Glomerular visceral epithelial cell (primary cell): ENCODE measurements at regions not wholly inside any gene's neighbourhood (a gene's known extent, or its start where the extent isn't known, plus 50 kb on each side); places are given as distances from the start of the nearest gene placed in this dataset.

Experiments
- DNase-seq: peaks from one replicate; pipeline ENCODE4 v3.0.0-alpha.2; 2016; ENCODE audit errors: extremely low spot score

- peak; percentile 15 for DNase-seq
These were observed 99.5 kb upstream of the AVPR1A start for GRCh38 chr12:63250486-63250885.

- peak; percentile 27 for DNase-seq
These were observed 87.9 kb upstream of the AVPR1A start for GRCh38 chr12:63238892-63239291.

- no peak for DNase-seq
These were observed 81.9 kb upstream of the AVPR1A start for GRCh38 chr12:63232896-63233295.

GRCh38 chr12:63228853-63229252 lies 77.9 kb upstream of the AVPR1A start:
- DNase-seq, result no peak

GRCh38 chr12:63226792-63227463 lies 75.9 kb upstream of the AVPR1A start:
- no peak for DNase-seq

- DNase-seq, result no peak
These were observed 73.4 kb upstream of the AVPR1A start for GRCh38 chr12:63224396-63224795.

- no peak for DNase-seq
These were observed 72.1 kb upstream of the AVPR1A start for GRCh38 chr12:63223128-63223527.

GRCh38 chr12:63222582-63222981 lies 71.6 kb upstream of the AVPR1A start:
- DNase-seq, result no peak

GRCh38 chr12:63220921-63221320 lies 69.9 kb upstream of the AVPR1A start:
- DNase-seq, result no peak

- DNase-seq, result no peak
These were observed 61.3 kb upstream of the AVPR1A start for GRCh38 chr12:63212316-63212715.

- DNase-seq, result no peak
These were observed 58.0 kb upstream of the AVPR1A start for GRCh38 chr12:63208956-63209355.

- DNase-seq, result peak; percentile 43
These were observed 55.9 kb upstream of the AVPR1A start for GRCh38 chr12:63206909-63207308.

GRCh38 chr12:63206494-63206893 lies 55.5 kb upstream of the AVPR1A start:
- no peak for DNase-seq
